ENCODE measurements at regions not wholly inside any gene's neighbourhood (a gene's known extent, or its start where the extent isn't known, plus 50 kb on each side); places are given as distances from the start of the nearest gene placed in this dataset.

DNA sequence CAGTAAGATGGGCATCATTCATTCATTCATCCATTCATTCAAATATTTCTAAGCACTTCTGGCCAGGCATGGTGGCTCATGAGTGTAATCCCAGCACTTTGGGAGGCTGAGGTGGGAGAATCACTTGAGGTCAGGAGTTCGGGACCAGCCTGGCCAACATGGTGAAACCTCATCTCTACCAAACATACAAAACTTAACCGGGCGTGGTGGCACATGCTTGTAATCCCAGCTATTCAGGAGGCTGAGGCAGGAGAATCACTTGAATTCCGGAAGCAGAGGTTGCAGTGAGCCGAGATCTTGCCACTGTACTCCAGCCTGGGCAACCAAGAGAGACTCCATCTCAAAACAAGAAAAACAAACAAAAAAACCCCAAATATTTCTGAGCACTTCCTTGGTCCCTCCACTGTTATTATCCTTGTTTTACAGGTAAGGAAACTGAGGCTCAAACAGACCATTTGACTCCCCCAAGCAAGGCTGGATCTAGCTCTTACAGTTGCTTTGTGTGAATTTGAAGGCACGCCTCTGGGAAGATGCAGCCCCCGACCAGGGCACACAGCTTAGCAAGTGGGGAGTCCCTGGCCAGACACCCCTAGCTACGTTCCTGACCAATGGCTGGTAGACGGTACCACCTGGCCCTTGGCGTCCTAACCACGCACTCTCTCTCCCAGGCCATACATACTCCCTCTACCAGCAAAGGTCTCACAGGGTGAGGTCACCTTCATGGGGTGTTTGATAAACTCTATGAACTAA lies 50.6 kb upstream of the ODC1 start:
- H3K36me3 ChIP-seq (ENCODE audit: control insufficient read depth in 3 of 3, insufficient read depth in 3 of 3, low read length in 3 of 3), result no peaks in the 10 kb centered on the region
- H3K9ac ChIP-seq (ENCODE audit: low read depth in 1 of 3, low read length in 3 of 3), result no peak overlapping the region
- H3K4me1 ChIP-seq (ENCODE audit: control insufficient read depth in 3 of 3, insufficient read depth in 3 of 3, low read length in 3 of 3), result peaks cover 0 to 15% (median 7%) of the 10 kb centered on the region in 3 donors
- H3K27ac ChIP-seq (ENCODE audit: low read depth, low read length), result peak overlapping the region; percentile 67
- H3K9me3 ChIP-seq (ENCODE audit: control insufficient read depth in 3 of 3, low read length in 3 of 3), result no peaks in the 10 kb centered on the region
- H3K27me3 ChIP-seq (ENCODE audit: control insufficient read depth in 3 of 3, insufficient read depth in 3 of 3, low read length in 3 of 3), result peaks cover 4 to 13% (median 8%) of the 10 kb centered on the region in 3 donors
- no peak overlapping the region for H3K4me3 ChIP-seq (ENCODE audit: low read length in 3 of 3)
